Activated effector memory CD4-positive, alpha-beta T cell treated with anti-CD3 and anti-CD28 coated beads, Interleukin-2, amount 50 U/mL, for 16 hours (primary cell): ENCODE measurements at regions not wholly inside any gene's neighbourhood (a gene's known extent, or its start where the extent isn't known, plus 50 kb on each side); places are given as distances from the start of the nearest gene placed in this dataset.
"Not testable (repeated sequence)": the region's sequence is repeated elsewhere in the genome, so short reads cannot be mapped to it uniquely, and the experiment has no call there.

Experiments used
- DNase-seq: peaks from one replicate; pipeline ENCODE4 v3.0.0-alpha.2; 2020

DNA sequence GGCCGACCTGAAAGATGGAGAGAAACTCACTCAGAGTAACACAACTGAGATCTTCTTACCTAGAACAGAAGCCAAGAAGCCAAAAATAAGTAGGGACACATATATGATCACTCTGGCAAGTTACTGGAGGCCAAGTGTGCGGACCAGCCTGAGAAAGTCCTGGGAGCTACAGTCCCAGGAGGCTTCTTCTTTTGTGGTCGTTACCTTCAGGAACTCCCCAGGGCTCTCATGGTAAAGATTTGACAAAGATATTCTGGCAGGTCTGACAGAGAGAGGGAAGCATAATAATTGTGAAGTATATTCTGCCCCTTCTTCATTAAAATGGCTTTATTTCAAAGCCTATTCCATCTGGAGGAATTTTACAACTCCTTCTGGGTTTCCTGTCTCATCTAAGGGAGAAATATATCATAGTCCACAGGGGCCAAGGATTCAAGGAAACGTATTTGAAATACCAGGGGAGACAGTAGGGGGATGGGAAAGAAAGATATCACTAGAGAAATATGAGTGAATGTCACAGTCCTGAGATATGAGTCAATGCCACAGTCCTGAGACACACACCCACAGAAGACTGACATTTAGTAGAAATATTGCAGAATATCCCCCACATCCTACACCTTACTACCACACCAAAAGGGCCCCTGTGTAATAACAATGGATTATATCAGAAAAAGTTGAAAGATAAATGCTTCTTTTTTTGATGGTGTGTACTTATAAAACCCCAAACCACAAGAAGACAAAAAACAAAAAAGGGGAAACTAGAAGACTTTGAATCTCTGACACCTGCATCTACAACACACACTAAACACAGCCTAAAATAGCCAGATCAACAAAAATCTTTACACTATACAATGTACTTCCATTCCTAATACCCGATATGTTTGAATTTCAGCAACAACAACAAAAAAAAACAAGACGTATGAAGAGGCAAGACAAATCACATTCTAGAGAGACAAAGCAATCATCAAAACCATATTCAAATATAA, 594.2 kb upstream of the NRG3 start:
- no peak for DNase-seq

DNA sequence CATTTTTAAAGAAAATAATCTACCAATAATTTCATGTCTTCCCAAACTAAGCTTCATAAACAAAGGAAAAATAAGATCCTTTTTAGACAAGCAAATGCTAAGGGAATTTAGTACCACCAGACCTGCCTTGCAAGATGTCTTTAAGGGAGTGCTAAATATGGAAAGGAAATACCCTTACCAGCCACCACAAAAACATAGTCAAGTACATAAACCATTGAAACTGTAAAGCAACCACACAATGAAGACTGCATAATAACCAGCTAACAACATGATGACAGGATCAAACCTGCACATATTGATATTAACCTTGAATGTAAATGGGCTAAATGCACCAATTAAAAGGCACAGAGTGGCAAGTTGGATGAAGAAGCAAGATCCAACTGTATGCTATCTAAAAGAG, 586.5 kb upstream of the NRG3 start:
- DNase-seq: no peak

- no peak for DNase-seq
Measured at GRCh38 chr10:81297292-81297691, 577.7 kb upstream of the NRG3 start.

DNA sequence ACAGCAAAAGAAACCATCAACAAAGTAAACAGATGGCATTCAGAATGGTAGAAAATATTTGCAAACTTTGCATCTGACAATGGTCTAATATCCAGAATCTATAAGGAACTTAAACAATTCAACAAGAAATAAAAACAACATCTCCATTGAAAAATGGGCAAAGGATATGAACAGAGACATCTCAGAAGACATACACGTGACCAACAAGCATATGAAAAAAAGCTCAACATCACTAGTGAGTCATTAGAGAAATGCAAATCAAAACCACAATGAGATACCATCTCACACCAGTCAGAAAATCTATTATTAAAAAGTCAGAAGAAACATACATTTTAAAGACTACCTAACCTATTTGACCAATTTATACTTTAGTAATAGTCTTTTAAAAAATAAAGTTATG, 571.3 kb upstream of the NRG3 start:
- DNase-seq: no peak

DNA sequence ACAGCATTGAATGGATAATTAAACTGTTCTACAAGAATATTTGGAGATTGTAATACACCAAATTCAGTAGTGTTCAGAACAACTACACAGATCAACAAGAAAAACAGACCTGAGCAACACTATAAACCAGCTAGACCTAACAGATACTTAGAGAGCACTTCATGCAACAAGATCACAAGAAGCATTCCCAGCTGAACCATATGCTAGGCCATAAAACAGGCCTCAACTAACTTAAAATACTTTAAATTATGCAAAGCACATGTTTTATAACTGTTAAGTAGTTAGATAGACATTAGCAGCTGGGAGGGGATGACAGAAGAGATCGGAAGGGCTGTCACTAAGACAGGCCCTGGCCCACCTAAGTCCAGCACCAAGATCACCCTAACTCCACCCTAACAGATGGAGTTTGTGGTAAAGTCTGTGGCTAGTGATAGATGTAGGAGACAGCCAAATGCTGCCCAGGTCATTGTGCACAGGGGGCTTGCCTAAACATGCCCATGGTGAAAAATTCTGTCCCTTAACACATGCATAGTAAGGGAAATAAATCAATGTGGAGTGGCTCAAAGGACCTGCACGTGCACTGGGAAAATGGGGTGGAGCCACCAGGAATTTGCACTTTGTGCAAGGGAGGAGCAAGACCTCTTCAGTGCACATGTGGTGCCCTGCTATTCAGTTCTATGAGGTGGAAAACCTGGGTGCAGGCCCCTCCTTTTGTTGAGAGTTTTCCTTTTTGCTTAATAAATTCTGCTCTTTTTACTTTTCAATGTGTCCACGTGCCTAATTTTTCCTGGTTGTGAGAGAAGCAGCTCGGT, 567.8 kb upstream of the NRG3 start:
- no peak for DNase-seq

DNA sequence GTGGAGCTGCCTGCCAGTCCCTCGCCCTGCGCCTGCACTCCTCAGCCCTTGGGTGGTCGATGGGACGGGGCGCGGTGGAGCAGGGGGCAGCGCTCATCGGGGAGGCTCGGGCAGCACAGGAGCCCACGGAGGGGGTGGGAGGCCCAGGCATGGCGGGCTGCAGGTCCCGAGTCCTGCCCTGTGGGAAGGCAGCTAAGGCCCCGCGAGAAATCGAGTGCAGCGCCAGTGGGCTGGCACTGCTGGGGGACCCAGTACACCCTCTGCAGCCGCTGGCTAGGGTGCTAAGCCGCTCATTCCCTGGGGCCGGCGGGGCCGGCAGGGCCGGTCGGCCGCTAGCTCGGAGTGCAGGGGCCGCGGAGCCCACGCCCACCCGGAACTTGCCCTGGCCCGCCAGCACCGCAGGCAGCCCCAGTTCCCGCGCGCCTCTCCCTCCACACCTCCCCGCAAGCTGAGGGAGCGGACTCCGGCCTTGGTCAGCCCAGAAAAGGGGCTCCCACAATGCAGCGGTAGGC, 565.9 kb upstream of the NRG3 start:
- DNase-seq: no peak

GRCh38 chr10:81314471-81314870, 560.5 kb upstream of the NRG3 start:
- no peak for DNase-seq

GRCh38 chr10:81315026-81315425, 560.0 kb upstream of the NRG3 start:
- DNase-seq: no peak

DNA sequence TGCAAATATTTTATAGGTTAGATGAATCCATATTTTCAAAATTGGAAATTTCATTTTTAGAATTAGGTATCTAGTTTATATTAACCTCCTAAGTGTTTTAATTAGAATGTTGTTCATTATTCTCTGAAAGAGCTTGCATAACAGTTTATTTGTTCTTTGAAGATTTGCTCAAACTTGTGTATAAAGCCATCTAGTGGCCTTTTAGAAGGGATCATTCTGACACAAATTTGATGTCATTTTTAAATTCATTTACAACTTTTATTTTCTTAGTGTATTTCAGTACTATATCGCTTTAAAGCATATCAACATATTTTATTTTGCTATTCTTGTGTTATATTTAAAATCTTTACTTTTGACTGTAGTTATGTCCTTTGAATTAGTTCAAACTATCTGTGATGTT, 527.0 kb upstream of the NRG3 start:
- no peak for DNase-seq

GRCh38 chr10:81367132-81367531, 507.9 kb upstream of the NRG3 start:
- no peak for DNase-seq

- no peak for DNase-seq
Measured at GRCh38 chr10:81386817-81387216, 488.2 kb upstream of the NRG3 start.

- DNase-seq: no peak
Measured at GRCh38 chr10:81403451-81403850, 471.5 kb upstream of the NRG3 start.

- no peak for DNase-seq
Measured at GRCh38 chr10:81405399-81405798, 469.6 kb upstream of the NRG3 start.

- DNase-seq: no peak
Measured at GRCh38 chr10:81414038-81414437, 461.0 kb upstream of the NRG3 start.

DNA sequence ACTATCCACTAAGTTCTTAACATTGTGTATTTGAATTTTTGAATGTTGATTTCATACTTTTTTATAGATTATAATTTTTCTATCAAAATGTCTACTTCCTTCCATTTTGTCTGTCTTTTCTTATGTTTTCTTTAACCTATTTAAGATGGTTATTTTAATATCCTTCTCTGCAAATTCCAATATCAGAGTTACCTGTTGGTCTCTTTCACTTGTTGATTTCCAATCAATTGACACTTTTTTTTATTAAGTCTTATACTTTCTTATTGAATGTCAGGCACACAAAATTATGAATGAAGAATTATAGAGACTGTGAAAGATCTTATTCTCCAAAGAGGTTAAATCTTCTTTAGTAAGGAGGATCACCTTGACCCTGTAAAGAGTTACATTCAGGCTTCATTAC, 448.3 kb upstream of the NRG3 start:
- DNase-seq: no peak

DNA sequence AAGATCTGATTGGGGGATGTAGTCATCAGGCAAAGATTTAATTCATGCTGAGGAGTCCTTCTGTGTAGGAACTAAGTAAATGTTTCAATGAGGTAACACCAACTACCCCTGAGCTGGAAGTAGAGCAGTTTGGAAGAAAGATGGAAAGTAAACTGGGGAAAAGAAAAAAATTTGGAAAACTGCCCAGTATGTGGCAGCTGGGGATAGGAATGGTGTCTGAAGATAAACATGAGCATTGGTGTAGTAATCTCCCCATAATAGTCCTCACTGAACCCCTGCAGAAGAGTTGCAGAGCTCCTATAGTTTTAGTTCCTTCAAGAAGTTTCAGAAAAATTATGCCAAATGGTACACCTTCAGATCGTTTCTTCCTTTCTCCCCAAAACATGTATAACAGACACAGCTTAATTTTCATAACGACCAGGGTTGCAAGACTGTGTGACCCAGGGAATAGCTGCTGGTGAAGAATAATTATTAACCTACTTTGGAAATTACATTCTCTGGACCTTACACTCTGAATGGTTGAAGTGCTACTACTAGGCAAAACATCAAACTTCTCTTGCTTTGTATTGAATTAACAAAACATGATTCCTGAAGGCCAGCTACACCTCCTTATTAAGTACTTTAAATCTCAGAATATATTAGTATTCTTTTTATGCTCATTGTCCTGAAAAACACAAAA, 446.4 kb upstream of the NRG3 start:
- no peak for DNase-seq

GRCh38 chr10:81439445-81439844, 435.5 kb upstream of the NRG3 start:
- DNase-seq: no peak

DNA sequence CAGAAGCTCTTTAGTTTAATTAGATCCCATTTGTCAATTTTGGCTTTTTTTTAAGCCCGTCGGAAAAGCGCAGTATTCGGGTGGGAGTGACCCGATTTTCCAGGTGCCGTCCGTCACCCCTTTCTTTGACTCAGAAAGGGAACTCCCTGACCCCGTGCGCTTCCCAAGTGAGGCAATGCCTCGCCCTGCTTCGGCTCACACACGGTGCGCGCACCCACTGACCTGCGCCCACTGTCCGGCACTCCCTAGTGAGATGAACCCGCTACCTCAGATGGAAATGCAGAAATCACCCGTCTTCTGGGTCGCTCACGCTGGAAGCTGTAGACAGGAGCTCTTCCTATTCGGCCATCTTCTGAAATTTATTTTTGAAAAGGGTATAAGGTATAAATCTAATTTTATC, 433.4 kb upstream of the NRG3 start:
- DNase-seq: not testable (repeated sequence)

GRCh38 chr10:81444242-81444929, 430.6 kb upstream of the NRG3 start:
- no peak for DNase-seq

- DNase-seq: no peak
Measured at GRCh38 chr10:81450651-81451050, 424.3 kb upstream of the NRG3 start.

DNA sequence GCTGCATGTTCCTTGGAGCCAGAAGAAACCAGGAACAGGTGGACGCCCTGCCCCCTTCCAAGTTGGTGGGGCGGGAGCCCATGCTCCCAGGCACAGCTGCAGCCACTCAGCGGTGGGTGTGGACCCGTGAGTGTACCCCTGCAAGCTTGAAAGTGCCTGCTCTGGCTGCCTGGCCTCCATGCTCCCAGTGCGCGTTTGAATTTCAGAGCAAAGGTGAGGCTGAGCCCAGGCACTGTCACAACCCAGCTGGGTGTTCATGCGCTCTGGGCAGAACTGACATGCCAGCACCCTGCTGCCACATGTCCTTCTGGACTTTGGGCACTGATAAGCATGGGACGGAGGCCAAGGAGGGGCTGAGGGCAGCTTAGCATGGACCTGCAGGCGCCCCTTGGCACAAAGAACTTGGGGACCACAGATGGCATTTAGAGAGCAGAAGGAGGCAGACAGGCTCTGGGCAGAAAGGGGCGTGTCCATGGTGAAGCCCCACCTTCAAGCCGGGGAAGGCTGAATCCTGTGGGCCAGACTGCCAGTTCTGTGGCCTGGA, 402.0 kb upstream of the NRG3 start:
- DNase-seq: no peak

- no peak for DNase-seq
Measured at GRCh38 chr10:81473755-81474154, 401.2 kb upstream of the NRG3 start.
